Activated CD4-positive, alpha-beta T cell treated with anti-CD3 and anti-CD28 coated beads, Interleukin-2, amount 10 ng/mL, durations not matched to agents 24 days and 14 days (primary cell): ENCODE measurements at regions not wholly inside any gene's neighbourhood (a gene's known extent, or its start where the extent isn't known, plus 50 kb on each side); places are given as distances from the start of the nearest gene placed in this dataset.

Source experiments
- DNase-seq: peaks from one replicate; pipeline ENCODE4 v3.0.0; 2022
- H3K27ac Mint-ChIP-seq: one replicate; pipeline ENCODE4 v1.8.0; 2022; ENCODE audit warnings: mild to moderate bottlenecking, mixed read lengths
- H3K27me3 Mint-ChIP-seq: one replicate; pipeline ENCODE4 v1.8.0; 2022; ENCODE audit warnings: mixed read lengths
- H3K36me3 Mint-ChIP-seq: one replicate; pipeline ENCODE4 v1.8.0; 2022; ENCODE audit warnings: low read depth, mild to moderate bottlenecking, mixed read lengths
- H3K4me1 Mint-ChIP-seq: one replicate; pipeline ENCODE4 v1.8.0; 2021; ENCODE audit warnings: mixed read lengths
- H3K4me3 Mint-ChIP-seq: one replicate; pipeline ENCODE4 v1.8.0; 2022; ENCODE audit warnings: mild to moderate bottlenecking, moderate library complexity, mixed read lengths
- H3K9me3 Mint-ChIP-seq: one replicate; pipeline ENCODE4 v1.8.0; 2021; ENCODE audit warnings: mixed read lengths
- intact Hi-C: fragments of 100-400 bp; cut with micrococcal nuclease; formaldehyde crosslinking; loops from one replicate; pipeline ENCODE4 v1.15.1; 2023

DNA sequence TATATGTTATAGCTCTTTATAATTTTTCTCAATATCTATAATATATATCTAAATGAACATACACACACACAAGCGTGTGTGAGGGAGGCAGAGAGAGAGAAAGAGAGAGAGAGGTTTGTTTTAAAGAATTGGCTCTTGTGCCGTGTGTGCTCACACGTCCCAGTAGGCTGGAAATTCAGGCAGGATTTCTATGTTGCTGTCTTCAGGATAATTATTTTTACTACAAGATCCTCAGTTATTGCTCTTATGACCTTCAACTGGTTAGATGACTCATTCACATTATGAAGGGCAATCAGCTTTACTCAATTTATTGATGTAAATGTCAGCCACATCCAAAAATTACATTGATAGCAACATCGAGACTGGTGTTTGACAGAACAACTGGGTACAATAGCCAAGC is 1520.7 kb upstream of the PCDH7 start:
- H3K27ac Mint-ChIP-seq = no peak overlapping the region

DNA sequence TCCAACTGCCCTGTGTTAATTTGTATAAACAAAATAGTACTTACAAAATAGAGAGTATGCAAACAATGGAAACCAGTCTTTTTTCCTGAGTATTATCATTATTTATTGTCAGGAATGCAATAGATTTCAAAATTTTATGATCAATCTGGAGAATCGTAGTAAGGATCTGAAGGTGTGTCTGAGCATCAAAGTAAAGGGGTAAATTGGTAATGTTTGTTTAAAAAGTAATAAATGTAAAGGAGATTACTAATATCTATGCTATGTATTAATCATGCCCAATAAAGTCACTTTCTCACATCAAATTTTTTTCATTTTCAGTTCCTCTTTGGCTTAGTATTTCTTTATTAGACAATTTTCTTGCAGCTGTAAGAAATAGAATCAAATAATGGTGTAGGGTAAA is 1507.1 kb upstream of the PCDH7 start:
- Mint-ChIP-seq H3K9me3 (no peaks in the 10 kb centered on the region), H3K4me1 (no peaks in the 10 kb centered on the region), H3K27ac (no peak overlapping the region), H3K4me3 (no peak overlapping the region), H3K36me3 (no peaks in the 10 kb centered on the region), H3K27me3 (no peaks in the 10 kb centered on the region)
- no peak for DNase-seq
- intact Hi-C loops = no loop called here

More for the DNA sequence above, 1520.7 kb upstream of the PCDH7 start:
- no peaks in the 10 kb centered on the region for H3K36me3 Mint-ChIP-seq
- no peak overlapping the region for H3K4me3 Mint-ChIP-seq
- peaks cover 5% of the 10 kb centered on the region for H3K9me3 Mint-ChIP-seq
- DNase-seq = no peak
- no peaks in the 10 kb centered on the region for H3K27me3 Mint-ChIP-seq
- H3K4me1 Mint-ChIP-seq = no peaks in the 10 kb centered on the region
- intact Hi-C loops = no loop called here

DNA sequence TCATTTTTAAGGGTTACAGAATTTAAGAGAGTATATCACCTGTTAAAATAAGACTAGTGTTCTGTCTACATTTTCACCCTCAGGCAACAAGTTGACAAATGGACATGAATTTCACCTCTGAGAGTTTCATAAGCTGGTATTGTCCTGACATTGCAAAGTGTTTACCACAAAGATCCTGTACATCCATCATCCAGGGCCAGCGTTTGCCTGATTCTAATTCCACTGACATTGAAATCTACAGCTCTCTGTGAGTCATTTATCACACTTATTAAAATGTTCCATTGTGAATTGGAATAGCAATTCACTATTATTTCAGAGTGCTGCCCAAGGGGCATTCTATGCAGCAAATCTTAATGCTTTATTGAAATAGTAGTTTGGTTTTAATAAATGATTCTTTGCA is 1499.4 kb upstream of the PCDH7 start:
- no peak for DNase-seq
- Mint-ChIP-seq H3K27ac (no peak overlapping the region), H3K27me3 (no peaks in the 10 kb centered on the region), H3K4me1 (no peaks in the 10 kb centered on the region), H3K9me3 (no peaks in the 10 kb centered on the region), H3K4me3 (no peak overlapping the region), H3K36me3 (no peaks in the 10 kb centered on the region)
- intact Hi-C loops = no loop called here

DNA sequence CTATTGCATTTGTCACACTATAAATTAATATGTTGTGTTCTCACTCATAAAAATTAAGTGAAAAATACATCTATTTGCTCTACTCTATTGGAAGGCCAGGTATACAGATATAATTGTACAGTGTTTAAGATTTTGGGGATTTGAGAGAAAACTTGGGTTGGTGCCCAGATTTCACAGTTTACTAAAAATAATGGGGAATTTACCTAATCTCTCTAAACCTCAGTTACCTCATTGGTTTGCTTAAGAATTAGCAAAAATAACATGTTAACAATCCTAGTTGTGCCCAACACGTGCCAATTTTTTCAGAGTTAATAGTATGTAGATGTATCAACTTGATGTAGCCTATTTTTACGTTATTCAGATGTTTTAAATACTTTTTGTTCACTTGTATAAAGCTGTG is 1495.3 kb upstream of the PCDH7 start:
- no peaks in the 10 kb centered on the region for H3K4me1 Mint-ChIP-seq
- DNase-seq = no peak
- no peaks in the 10 kb centered on the region for H3K36me3 Mint-ChIP-seq
- H3K27me3 Mint-ChIP-seq = no peaks in the 10 kb centered on the region
- H3K4me3 Mint-ChIP-seq = no peak overlapping the region
- intact Hi-C loops = no loop called here
- H3K9me3 Mint-ChIP-seq = peaks cover 3% of the 10 kb centered on the region
- no peak overlapping the region for H3K27ac Mint-ChIP-seq

DNA sequence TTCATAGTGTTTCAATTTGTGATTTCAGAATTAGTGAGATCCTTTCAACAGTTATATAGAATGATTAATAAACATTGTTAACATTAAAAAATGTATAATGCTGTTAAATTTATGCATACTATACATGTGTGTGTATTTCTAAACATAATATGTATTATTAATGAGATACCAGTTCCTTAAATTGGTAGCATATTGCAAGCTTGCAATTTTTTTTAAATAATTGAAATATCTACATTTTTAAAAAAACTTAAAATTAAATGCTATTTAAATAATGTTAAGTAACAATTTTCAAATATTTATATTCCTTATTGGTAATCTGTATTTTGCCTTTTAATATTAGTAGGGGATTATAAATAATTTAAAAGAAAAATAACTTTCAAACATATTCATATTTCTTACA is 1479.5 kb upstream of the PCDH7 start:
- Mint-ChIP-seq H3K36me3 (no peaks in the 10 kb centered on the region), H3K4me1 (no peaks in the 10 kb centered on the region), H3K9me3 (no peaks in the 10 kb centered on the region), H3K27me3 (no peaks in the 10 kb centered on the region), H3K4me3 (no peak overlapping the region), H3K27ac (no peak overlapping the region)
- no peak for DNase-seq
- intact Hi-C loops = no loop called here

DNA sequence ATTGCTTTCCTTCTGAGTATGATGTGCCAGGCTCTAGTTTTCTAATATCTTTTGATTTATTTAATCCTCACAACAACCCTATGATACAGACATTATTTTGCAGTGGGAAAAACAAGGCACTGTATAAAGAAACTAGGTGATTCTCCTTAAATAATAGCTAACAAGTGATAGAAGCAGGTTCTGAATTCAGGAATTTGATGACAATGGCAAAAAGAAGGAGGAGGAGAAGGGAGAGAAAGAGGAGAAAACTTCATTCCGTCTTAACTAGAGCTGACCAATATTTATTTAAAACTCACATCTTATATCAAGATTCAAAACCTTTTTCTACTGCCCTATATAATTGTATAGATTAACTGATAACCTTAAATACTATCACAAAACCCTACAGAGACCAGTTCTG is 1477.1 kb upstream of the PCDH7 start:
- Mint-ChIP-seq H3K4me1 (no peaks in the 10 kb centered on the region), H3K27ac (no peak overlapping the region), H3K4me3 (no peak overlapping the region), H3K27me3 (no peaks in the 10 kb centered on the region), H3K36me3 (no peaks in the 10 kb centered on the region), H3K9me3 (no peaks in the 10 kb centered on the region)
- intact Hi-C loops = no loop called here
- no peak for DNase-seq

DNA sequence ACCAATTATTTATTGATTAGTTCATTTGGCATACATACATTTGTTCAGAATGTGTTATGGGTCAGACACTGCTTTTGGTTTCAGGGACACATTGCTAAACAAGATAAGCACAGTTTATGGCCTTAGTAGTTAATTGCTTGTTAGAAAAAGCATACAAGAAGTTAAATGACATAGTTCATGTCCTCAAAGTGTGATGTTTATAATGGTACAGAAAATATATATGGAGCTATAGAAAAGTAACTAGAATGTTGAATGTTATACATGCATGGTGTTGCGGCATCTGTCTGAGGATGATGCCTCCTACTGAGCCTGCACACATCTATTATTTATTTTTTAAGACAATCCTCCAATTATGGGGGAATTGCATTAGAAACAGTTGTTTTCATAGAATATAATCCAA is 1476.3 kb upstream of the PCDH7 start:
- Mint-ChIP-seq H3K9me3 (no peaks in the 10 kb centered on the region), H3K27ac (no peak overlapping the region), H3K36me3 (no peaks in the 10 kb centered on the region), H3K4me3 (no peak overlapping the region), H3K27me3 (no peaks in the 10 kb centered on the region), H3K4me1 (no peaks in the 10 kb centered on the region)
- DNase-seq = no peak
- intact Hi-C loops = no loop called here

DNA sequence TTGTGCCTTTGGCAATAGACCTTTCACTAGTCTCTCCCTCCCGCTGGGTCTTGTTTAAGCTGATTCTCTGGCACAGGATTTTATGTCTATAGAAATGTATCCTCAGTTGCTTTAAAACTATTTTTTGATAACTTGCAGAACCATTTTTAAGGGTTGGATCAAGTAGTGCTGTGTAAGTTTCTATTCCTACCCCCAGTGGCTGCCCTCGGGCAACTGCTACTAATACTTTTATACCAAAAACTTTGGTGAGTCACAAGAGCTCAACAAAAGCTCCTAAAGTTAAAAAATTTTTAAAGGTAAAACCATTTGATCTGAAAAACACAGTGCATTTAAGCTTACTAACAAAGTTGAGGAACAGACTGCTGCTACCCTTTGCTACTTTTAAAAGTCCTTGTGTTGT is 1460.6 kb upstream of the PCDH7 start:
- Mint-ChIP-seq H3K36me3 (no peaks in the 10 kb centered on the region), H3K4me3 (no peak overlapping the region), H3K4me1 (no peaks in the 10 kb centered on the region), H3K27ac (no peak overlapping the region), H3K9me3 (peaks cover 9% of the 10 kb centered on the region), H3K27me3 (no peaks in the 10 kb centered on the region)
- intact Hi-C loops = no loop called here
- DNase-seq = no peak

DNA sequence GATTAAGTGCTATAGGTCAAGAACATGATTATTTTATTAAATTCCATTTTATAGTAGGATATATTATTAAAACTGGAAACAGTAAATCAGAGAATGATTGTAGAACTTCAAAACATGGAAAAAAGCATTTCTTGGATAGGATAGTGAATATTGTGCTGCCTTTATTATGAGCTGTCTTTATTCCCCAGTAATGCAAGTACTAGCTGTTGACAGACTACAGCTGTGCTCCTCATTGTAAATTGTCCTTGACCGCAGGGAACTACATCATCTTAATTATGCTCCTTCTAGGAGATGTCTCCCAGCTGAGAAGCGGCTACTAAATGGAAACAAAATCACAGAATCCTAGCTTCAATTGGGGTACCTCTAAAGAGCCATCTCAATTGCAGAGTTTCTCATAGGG is 1457.2 kb upstream of the PCDH7 start:
- no peaks in the 10 kb centered on the region for H3K27me3 Mint-ChIP-seq

DNA sequence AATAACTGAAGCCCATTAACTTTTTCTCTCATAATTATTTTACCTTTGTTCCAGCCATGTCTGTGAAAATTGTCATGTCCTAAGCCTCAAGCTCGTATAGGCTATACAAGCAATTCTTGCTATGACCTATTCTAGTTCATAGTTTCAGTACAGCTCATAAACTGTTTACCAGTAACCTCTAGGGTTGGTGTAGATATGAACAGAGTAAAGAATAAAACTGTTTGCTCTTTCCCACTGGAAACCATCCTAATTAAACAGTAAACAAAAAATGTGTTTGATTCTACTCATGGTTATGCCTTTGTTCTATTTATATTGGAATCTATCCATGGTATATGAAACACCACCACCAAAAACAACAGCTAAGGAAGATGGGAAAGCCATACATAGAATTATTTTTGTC is 1444.0 kb upstream of the PCDH7 start:
- H3K9me3 Mint-ChIP-seq = no peaks in the 10 kb centered on the region

More for the DNA sequence above, 1457.2 kb upstream of the PCDH7 start:
- intact Hi-C loops = no loop called here
- no peak for DNase-seq
- peaks cover 3% of the 10 kb centered on the region for H3K9me3 Mint-ChIP-seq
- H3K4me1 Mint-ChIP-seq = no peaks in the 10 kb centered on the region
- H3K36me3 Mint-ChIP-seq = no peaks in the 10 kb centered on the region
- H3K4me3 Mint-ChIP-seq = no peak overlapping the region
- no peak overlapping the region for H3K27ac Mint-ChIP-seq

DNA sequence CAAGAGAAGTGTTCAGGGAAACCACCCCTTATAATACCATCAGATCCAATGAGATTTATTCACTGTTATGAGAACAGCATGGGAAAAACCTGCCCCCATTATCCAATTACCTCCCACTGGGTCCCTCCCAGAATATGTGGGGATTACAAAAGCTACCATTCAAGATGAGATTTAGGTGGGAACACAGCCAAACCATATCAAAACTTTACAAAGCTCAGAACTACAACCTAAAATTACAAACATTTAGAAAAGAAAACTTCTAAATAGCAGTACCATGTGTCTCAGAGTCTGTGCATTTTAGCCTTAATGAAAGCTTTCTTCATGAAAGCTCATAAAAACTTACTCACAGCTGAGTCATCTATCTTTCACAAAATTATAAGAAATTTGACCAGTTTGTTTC is 1442.8 kb upstream of the PCDH7 start:
- Mint-ChIP-seq H3K27me3 (no peaks in the 10 kb centered on the region), H3K4me3 (no peak overlapping the region), H3K36me3 (no peaks in the 10 kb centered on the region), H3K9me3 (no peaks in the 10 kb centered on the region), H3K27ac (no peak overlapping the region), H3K4me1 (no peaks in the 10 kb centered on the region)
- DNase-seq = no peak
- intact Hi-C loops = no loop called here

More for the DNA sequence above, 1444.0 kb upstream of the PCDH7 start:
- H3K4me1 Mint-ChIP-seq = no peaks in the 10 kb centered on the region
- intact Hi-C loops = no loop called here
- DNase-seq = no peak
- no peak overlapping the region for H3K4me3 Mint-ChIP-seq
- H3K27me3 Mint-ChIP-seq = no peaks in the 10 kb centered on the region
- H3K27ac Mint-ChIP-seq = no peak overlapping the region
- H3K36me3 Mint-ChIP-seq = no peaks in the 10 kb centered on the region

DNA sequence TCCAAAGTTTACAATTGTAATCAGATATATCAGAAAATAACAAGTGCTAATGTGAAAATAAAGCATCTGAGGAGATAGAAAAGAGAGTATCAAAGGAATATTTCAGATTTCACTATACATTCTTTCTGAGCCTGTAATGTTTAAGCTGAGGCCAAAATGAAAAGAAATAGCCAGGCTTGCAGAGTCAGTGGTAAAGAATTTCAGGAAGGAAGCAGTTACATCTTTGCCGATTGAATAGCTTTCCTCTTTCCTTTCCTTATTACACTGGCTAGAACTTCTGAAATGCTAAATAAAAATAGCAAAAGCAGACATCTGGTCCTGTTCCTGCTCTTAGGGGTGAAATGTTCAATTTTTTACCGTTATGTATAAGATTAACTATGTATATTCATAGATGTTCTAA is 1441.6 kb upstream of the PCDH7 start:
- intact Hi-C loops = no loop called here
- Mint-ChIP-seq H3K4me3 (no peak overlapping the region), H3K9me3 (no peaks in the 10 kb centered on the region), H3K36me3 (no peaks in the 10 kb centered on the region), H3K4me1 (no peaks in the 10 kb centered on the region), H3K27me3 (no peaks in the 10 kb centered on the region), H3K27ac (no peak overlapping the region)
- no peak for DNase-seq

DNA sequence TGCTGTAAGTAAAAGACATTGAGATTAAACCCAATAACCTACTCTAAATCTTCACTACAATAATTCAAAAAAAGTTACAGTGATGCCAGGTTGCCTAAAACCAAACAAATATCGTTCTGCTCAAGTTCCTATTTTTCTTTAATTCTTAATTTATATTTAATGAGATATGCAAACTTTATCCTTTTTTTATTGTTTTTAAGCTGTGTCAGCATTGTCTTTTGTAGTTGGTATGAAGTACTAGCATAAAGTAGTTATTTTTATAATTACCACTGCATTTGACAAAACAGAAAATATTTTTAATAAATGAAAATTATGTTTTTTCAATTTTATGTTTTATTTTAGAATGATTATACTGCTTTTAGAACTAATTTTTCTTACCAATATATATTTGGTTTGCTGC is 1431.1 kb upstream of the PCDH7 start:
- intact Hi-C loops = no loop called here
- Mint-ChIP-seq H3K27me3 (no peaks in the 10 kb centered on the region), H3K9me3 (peaks cover 3% of the 10 kb centered on the region), H3K36me3 (no peaks in the 10 kb centered on the region), H3K4me1 (no peaks in the 10 kb centered on the region), H3K4me3 (no peak overlapping the region), H3K27ac (no peak overlapping the region)
- no peak for DNase-seq

DNA sequence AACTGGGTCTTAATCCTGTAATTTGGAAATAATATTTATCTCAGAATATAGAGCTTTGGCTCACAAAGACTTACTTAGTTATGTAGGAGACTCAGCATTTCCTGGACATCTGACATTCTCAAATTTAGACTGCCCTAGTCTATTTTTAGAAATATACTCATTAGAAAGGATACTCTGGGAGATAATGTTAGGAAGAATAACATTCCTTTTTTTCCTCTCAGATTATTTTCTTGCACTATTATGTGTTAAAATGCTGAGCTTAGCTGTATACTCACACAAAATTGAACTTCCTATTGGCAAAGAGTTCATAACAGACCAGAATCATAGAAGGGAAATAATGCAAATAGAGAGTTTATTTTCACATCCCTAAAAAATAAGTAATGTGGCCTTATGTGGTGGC is 1424.9 kb upstream of the PCDH7 start:
- Mint-ChIP-seq H3K27me3 (no peaks in the 10 kb centered on the region), H3K27ac (no peak overlapping the region), H3K4me3 (no peak overlapping the region), H3K4me1 (no peaks in the 10 kb centered on the region), H3K36me3 (no peaks in the 10 kb centered on the region), H3K9me3 (no peaks in the 10 kb centered on the region)
- no peak for DNase-seq
- intact Hi-C loops = no loop called here

DNA sequence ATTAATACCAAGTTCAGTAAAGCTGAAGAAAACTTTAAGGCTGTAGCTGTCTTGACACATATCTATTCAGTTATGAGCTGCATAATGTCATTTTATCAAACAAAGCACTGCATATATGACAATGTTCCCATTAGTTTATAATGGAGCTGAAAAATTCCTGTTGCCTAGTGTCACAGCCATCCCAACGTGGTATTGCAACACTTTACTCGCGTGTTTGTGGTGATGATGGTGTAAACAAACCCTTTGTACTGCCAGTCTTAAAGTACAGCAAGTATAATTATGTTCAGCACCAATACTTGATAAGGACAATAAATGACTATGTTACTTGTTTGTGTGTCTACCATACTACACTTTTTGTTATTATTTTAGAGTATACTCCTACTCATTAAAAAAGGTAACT is 1415.6 kb upstream of the PCDH7 start:
- Mint-ChIP-seq H3K36me3 (no peaks in the 10 kb centered on the region), H3K4me1 (no peaks in the 10 kb centered on the region), H3K27me3 (no peaks in the 10 kb centered on the region), H3K27ac (no peak overlapping the region), H3K9me3 (peaks cover 4% of the 10 kb centered on the region), H3K4me3 (no peak overlapping the region)
- no peak for DNase-seq
- intact Hi-C loops = no loop called here

DNA sequence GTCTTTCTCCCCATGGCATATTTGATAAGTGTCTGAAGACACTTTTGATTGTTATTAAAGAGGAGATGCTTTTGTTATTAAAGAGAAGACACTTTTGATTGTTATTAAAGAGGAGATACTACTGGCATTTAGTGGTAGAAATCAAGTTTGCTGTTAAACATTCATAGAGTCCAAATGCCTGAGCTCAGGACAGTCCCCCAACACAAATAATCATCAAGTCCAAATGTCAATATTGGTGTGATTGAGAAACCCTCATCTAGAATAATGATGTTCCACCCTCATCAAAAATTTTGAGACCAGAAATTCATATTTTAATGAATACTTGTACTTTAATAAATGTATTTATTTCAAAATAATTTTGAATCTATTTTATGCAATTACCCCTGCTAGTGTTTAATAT is 1412.9 kb upstream of the PCDH7 start:
- DNase-seq = no peak
- Mint-ChIP-seq H3K4me1 (no peaks in the 10 kb centered on the region), H3K9me3 (peaks cover 4% of the 10 kb centered on the region), H3K36me3 (no peaks in the 10 kb centered on the region), H3K27ac (no peak overlapping the region), H3K27me3 (no peaks in the 10 kb centered on the region), H3K4me3 (no peak overlapping the region)
- intact Hi-C loops = no loop called here
